RWPE2 (cell line): ENCODE measurements at regions not wholly inside any gene's neighbourhood (a gene's known extent, or its start where the extent isn't known, plus 50 kb on each side); places are given as distances from the start of the nearest gene placed in this dataset.

Source experiments
- ATAC-seq: fragments of 200-7000 bp; cut with Tn5 transposase; 3 replicates; pipeline ENCODE4 v1.9.1; 2021; ENCODE audit warnings: low read depth
- DNase-seq: peaks from one replicate; pipeline ENCODE4 v3.0.0-alpha.2; 2020; ENCODE audit warnings: low spot score
- H3K27ac ChIP-seq: fragments of 450-650 bp; 2 replicates; pipeline ENCODE4 v1.5.1; 2017; ENCODE audit warnings: mild to moderate bottlenecking; ENCODE audit not compliant: poor library complexity, severe bottlenecking
- H3K27me3 ChIP-seq: fragments of 250-450 bp; sonication (Bioruptor Pico); 2 replicates; pipeline ENCODE4 v1.5.1; 2021; ENCODE audit warnings: mild to moderate bottlenecking, moderate library complexity; ENCODE audit not compliant: insufficient read depth, poor library complexity, severe bottlenecking
- H3K36me3 ChIP-seq: fragments of 250-450 bp; sonication (Bioruptor Pico); 2 replicates; pipeline ENCODE4 v1.5.1; 2020; ENCODE audit warnings: low read depth, mild to moderate bottlenecking, moderate library complexity
- H3K4me1 ChIP-seq: fragments of 250-450 bp; sonication (Bioruptor Pico); 2 replicates; pipeline ENCODE4 v1.5.1; 2021; ENCODE audit warnings: mild to moderate bottlenecking, moderate library complexity; ENCODE audit not compliant: insufficient read depth, poor library complexity, severe bottlenecking
- H3K4me3 ChIP-seq: fragments of 250-450 bp; sonication (Bioruptor Pico); 2 replicates; pipeline ENCODE4 v1.5.1; 2021; ENCODE audit warnings: mild to moderate bottlenecking, moderate library complexity; ENCODE audit not compliant: severe bottlenecking
- H3K9me3 ChIP-seq: fragments of 250-450 bp; sonication (Bioruptor Pico); 2 replicates; pipeline ENCODE4 v1.5.1; 2021; ENCODE audit warnings: mild to moderate bottlenecking, moderate library complexity; ENCODE audit not compliant: severe bottlenecking
- TF ChIP-seq, protein P1 (sequence below): fragments of 450-650 bp; IDR thresholded peaks from one replicate; pipeline ENCODE4 v1.5.1; 2017; ENCODE audit warnings: mild to moderate bottlenecking, moderate library complexity; ENCODE audit not compliant: poor library complexity, severe bottlenecking

DNA sequence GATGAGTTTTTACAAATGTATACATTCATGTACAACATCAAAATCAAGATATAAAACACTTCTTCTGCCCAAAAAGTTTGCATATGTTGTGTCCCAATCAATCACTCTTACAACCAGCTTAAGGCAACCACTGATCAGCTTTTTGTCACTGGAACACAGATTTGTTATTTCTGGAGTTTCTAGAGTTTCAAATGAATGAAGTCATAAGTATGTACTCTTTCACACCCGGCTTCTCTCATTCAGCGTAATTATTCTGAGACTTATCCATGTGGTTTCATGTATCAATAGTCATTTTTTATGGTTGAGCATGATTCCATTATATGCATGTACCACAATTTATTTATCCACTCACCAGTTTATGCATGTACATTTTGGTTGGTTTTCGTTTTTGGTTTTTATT, 53.0 kb upstream of the CORO2B start:
- Histone ChIP-seq H3K4me1 (peaks cover 8% of the 10 kb centered on the region), H3K9me3 (peaks cover 2% of the 10 kb centered on the region), H3K27me3 (peaks cover 7% of the 10 kb centered on the region), H3K36me3 (no peaks in the 10 kb centered on the region), H3K27ac (no peak overlapping the region), H3K4me3 (no peak overlapping the region)
- DNase-seq (no peak), ATAC-seq (no peak)
- TF ChIP-seq, protein P1, sequence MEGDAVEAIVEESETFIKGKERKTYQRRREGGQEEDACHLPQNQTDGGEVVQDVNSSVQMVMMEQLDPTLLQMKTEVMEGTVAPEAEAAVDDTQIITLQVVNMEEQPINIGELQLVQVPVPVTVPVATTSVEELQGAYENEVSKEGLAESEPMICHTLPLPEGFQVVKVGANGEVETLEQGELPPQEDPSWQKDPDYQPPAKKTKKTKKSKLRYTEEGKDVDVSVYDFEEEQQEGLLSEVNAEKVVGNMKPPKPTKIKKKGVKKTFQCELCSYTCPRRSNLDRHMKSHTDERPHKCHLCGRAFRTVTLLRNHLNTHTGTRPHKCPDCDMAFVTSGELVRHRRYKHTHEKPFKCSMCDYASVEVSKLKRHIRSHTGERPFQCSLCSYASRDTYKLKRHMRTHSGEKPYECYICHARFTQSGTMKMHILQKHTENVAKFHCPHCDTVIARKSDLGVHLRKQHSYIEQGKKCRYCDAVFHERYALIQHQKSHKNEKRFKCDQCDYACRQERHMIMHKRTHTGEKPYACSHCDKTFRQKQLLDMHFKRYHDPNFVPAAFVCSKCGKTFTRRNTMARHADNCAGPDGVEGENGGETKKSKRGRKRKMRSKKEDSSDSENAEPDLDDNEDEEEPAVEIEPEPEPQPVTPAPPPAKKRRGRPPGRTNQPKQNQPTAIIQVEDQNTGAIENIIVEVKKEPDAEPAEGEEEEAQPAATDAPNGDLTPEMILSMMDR: no peak

DNA sequence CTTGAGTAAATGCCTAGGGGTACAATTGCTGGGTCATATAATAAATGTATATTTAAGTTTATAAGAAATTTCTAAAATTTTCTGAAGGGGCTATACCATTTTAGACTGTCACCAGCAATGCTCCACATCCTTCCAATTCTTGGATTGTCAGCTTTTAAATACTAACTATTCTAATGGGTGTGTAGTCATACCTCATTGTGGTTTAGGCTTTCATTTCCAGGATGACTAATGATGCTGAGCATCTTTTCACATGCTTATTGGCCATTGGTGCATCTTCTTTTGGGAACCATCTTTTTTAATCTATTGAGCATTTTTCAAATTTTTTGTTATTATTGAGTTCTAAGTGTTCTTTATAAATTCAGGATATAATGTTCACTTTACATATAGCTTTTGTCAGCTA, 52.5 kb upstream of the CORO2B start:
- Histone ChIP-seq H3K36me3 (no peaks in the 10 kb centered on the region), H3K4me1 (peaks cover 8% of the 10 kb centered on the region), H3K27me3 (peaks cover 7% of the 10 kb centered on the region), H3K27ac (no peak overlapping the region), H3K9me3 (peaks cover 5% of the 10 kb centered on the region), H3K4me3 (no peak overlapping the region)
- TF ChIP-seq, protein P1: no peak
- DNase-seq (no peak), ATAC-seq (peak; percentile 80)

DNA sequence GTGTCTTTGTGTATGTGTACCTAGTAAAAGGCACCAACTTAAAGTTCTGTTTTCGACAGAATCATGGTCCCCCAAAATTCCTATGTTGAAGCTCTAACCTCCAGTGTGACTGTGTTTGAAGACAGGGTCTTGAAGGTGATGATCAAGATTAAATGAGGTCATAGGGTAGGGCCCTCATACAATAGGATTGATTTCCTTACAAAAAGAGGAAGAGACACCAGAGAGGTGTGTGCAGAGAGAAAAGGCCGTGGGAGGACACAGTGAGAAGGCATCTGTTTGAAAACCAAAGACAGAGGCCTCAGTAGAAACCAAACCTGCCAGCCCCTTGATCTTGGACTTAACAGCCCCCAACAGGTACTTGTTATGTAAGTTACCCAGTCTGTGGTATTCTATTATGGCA, 52.0 kb upstream of the CORO2B start:
- Histone ChIP-seq H3K9me3 (peaks cover 8% of the 10 kb centered on the region), H3K36me3 (no peaks in the 10 kb centered on the region), H3K27me3 (peaks cover 7% of the 10 kb centered on the region), H3K4me3 (no peak overlapping the region), H3K4me1 (peaks cover 8% of the 10 kb centered on the region), H3K27ac (no peak overlapping the region)
- no peak for ATAC-seq
- TF ChIP-seq, protein P1: no peak
- DNase-seq: no peak

DNA sequence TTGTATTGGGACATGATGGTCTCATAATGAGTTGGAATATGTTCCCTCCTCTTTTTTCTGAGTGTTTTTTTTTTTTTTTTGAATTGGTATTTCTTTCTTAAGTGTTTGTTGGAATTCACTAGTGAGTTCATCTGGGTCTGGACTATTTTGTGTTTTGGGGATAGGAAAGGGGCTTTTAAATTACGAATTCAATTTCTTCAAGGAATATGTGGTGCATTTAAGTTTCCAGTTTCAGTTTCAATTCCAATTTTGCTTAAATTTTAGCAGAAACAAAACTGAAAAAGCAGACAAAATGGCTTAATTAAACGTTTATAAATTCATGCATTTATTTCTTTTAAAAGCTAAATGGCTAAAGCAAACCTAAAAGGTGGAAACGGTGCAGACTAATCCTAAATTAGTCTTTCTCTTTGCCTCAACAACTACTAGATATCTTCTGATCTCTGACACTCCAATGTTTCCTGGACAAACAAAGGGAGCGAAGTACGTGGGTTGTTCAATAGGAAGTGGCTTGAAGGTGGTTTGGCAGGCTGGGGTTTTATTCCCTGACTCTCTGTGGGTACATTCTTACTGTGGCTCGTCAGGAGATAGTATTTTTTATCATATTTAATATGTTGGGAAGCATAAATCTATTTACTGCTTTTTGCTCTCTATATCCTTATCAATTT, 50.0 kb upstream of the CORO2B start:
- TF ChIP-seq, protein P1: no peak
- ATAC-seq (peak; percentile 61; the same call in 2 of the 3 replicates), DNase-seq (no peak)
- no peaks in the 10 kb centered on the region for H3K27me3 ChIP-seq
- no peaks in the 10 kb centered on the region for H3K36me3 ChIP-seq
- H3K9me3 ChIP-seq: peaks cover 14% of the 10 kb centered on the region
- H3K4me1 ChIP-seq: peaks cover 8% of the 10 kb centered on the region
- H3K27ac ChIP-seq: no peak overlapping the region
- no peak overlapping the region for H3K4me3 ChIP-seq
